GM12864 (cell line): ENCODE measurements at regions not wholly inside any gene's neighbourhood (a gene's known extent, or its start where the extent isn't known, plus 50 kb on each side); places are given as distances from the start of the nearest gene placed in this dataset.

ENCODE experiments used
- DNase-seq: peaks from one replicate; pipeline ENCODE4 v3.0.0-alpha.2; 2011; ENCODE audit warnings: low read depth
- H3K4me3 ChIP-seq: 2 replicates; pipeline ENCODE4 v1.5.1; 2011; ENCODE audit warnings: mild to moderate bottlenecking, low read depth, low read length, control low read depth
- CTCF ChIP-seq: IDR thresholded peaks from 2 replicates; pipeline ENCODE4 v1.5.1; 2011; ENCODE audit warnings: low read depth, mild to moderate bottlenecking, moderate library complexity, low read length, control low read depth, inconsistent platforms; ENCODE audit errors: missing control alignments

GRCh38 chr6:141361559-141361958 is 771.2 kb upstream of the GJE1 start:
- DNase-seq = no peak
- no peak for TF ChIP-seq CTCF
- no peak overlapping the region for H3K4me3 ChIP-seq

- no peak for TF ChIP-seq CTCF
- DNase-seq = no peak
- H3K4me3 ChIP-seq = no peak overlapping the region
Observed at GRCh38 chr6:141359953-141360352, 772.8 kb upstream of the GJE1 start.

- TF ChIP-seq CTCF = no peak
- no peak overlapping the region for H3K4me3 ChIP-seq
- no peak for DNase-seq
Observed at GRCh38 chr6:141354191-141354955, 778.4 kb upstream of the GJE1 start.

GRCh38 chr6:141351721-141352120 is 781.0 kb upstream of the GJE1 start:
- H3K4me3 ChIP-seq = no peak overlapping the region
- DNase-seq = no peak
- TF ChIP-seq CTCF = no peak

GRCh38 chr6:141349710-141350109 is 783.0 kb upstream of the GJE1 start:
- DNase-seq = no peak
- TF ChIP-seq CTCF = no peak
- no peak overlapping the region for H3K4me3 ChIP-seq

- no peak for DNase-seq
- TF ChIP-seq CTCF = no peak
- no peak overlapping the region for H3K4me3 ChIP-seq
Observed at GRCh38 chr6:141347906-141348492, 784.7 kb upstream of the GJE1 start.

- no peak overlapping the region for H3K4me3 ChIP-seq
- TF ChIP-seq CTCF = no peak
- DNase-seq = no peak
Observed at GRCh38 chr6:141347086-141347485, 785.6 kb upstream of the GJE1 start.
